Neutrophil (primary cell): ENCODE measurements at regions not wholly inside any gene's neighbourhood (a gene's known extent, or its start where the extent isn't known, plus 50 kb on each side); places are given as distances from the start of the nearest gene placed in this dataset.

Experiments
- H3K27ac ChIP-seq: fragments of 200-600 bp; sonication (generic); 2 replicates; pipeline ENCODE4 v1.5.1; 2016; ENCODE audit warnings: mild to moderate bottlenecking, moderate library complexity
- H3K27me3 ChIP-seq: fragments of 200-600 bp; sonication (generic); 2 replicates; pipeline ENCODE4 v1.6.0; 2016; ENCODE audit warnings: mild to moderate bottlenecking
- H3K36me3 ChIP-seq: fragments of 200-600 bp; sonication (generic); 2 replicates; pipeline ENCODE4 v1.5.1; 2017
- H3K4me1 ChIP-seq, 2 experiments: fragments of 200-600 bp in 1 of 2; sonication (generic) in 1 of 2; 1 replicate in 1 of 2; 2 replicates in 1 of 2; pipeline versions ENCODE4 v1.5.1 to v1.6.1; 2013 to 2016; ENCODE audit warnings: low read depth in 1 of 2, low read length in 1 of 2, mild to moderate bottlenecking in 1 of 2, moderate library complexity in 1 of 2; ENCODE audit not compliant: control insufficient read depth in 1 of 2, insufficient read depth in 1 of 2
- H3K4me3 ChIP-seq, 2 experiments: fragments of 200-600 bp in 1 of 2; sonication (generic) in 1 of 2; 1 replicate in 1 of 2; 2 replicates in 1 of 2; pipeline ENCODE4 v1.5.1; 2013 to 2016; ENCODE audit warnings: low read depth in 1 of 2, low read length in 1 of 2, mild to moderate bottlenecking in 1 of 2, moderate library complexity in 1 of 2
- H3K9me3 ChIP-seq: fragments of 200-600 bp; sonication (generic); 2 replicates; pipeline ENCODE4 v1.5.1; 2016
- CTCF ChIP-seq: fragments of 200-600 bp; sonication (generic); IDR thresholded peaks from 2 replicates; pipeline ENCODE4 v1.5.1; 2016; ENCODE audit warnings: antibody characterized with exemption

GRCh38 chr17:15090533-15090932, 174.6 kb downstream of the PMP22 start:
- no peaks in the 10 kb centered on the region for H3K4me1 ChIP-seq
- TF ChIP-seq CTCF, result no peak
- H3K9me3 ChIP-seq, result no peaks in the 10 kb centered on the region
- H3K27ac ChIP-seq, result no peak overlapping the region
- no peak overlapping the region for H3K4me3 ChIP-seq
- no peaks in the 10 kb centered on the region for H3K36me3 ChIP-seq
- peaks cover 10% of the 10 kb centered on the region for H3K27me3 ChIP-seq

DNA sequence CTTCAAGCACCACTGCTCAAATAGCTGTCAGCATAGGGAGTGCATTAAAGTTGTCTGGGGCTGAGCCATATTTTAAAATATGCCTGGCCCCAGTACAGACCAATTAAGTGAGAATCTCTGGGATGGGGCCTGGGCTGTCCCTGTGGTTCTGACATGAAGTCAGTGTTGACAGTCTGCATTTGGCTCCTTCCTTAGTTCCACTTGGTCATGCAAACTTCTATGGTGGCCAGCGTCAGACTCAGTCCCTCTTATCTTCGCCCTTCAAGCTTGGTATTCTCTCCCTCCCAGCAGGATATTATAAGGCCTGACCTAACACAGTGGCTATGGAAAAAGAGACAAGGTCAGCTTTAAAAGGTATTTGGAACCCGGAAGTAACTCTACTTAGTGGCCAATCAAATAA, 177.2 kb downstream of the PMP22 start:
- no peaks in the 10 kb centered on the region for H3K9me3 ChIP-seq
- H3K4me3 ChIP-seq, result no peak overlapping the region
- no peaks in the 10 kb centered on the region for H3K4me1 ChIP-seq
- no peak overlapping the region for H3K27ac ChIP-seq
- H3K27me3 ChIP-seq, result peaks cover 22% of the 10 kb centered on the region
- no peak for TF ChIP-seq CTCF
- H3K36me3 ChIP-seq, result no peaks in the 10 kb centered on the region

DNA sequence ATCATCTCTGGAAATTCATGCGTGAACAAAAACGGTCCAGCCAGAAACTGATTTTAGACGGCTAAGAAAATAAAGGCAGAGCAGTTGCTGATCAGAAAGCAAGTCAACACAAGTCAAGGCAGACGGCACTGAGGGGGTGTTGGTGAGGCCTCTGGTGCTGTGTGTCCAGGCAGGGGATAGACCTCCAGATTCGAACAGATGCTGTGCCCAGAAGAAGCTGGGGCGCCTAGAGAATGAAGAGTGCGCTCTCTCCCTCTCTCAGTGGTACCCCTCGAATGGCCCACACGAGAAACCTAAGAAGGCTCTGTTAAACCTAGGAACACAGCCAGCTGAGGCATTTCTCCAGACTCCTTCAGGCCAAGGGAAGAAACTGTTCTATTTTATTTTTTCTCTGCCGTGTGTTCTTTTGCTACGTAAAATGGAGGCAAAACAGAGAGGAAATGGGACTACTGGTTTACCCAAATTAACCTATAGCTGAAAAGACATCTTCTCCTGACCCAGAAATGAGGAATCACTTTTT, 178.3 kb downstream of the PMP22 start:
- Histone ChIP-seq H3K4me3 (no peak overlapping the region), H3K4me1 (no peaks in the 10 kb centered on the region)
- TF ChIP-seq CTCF, result no peak

DNA sequence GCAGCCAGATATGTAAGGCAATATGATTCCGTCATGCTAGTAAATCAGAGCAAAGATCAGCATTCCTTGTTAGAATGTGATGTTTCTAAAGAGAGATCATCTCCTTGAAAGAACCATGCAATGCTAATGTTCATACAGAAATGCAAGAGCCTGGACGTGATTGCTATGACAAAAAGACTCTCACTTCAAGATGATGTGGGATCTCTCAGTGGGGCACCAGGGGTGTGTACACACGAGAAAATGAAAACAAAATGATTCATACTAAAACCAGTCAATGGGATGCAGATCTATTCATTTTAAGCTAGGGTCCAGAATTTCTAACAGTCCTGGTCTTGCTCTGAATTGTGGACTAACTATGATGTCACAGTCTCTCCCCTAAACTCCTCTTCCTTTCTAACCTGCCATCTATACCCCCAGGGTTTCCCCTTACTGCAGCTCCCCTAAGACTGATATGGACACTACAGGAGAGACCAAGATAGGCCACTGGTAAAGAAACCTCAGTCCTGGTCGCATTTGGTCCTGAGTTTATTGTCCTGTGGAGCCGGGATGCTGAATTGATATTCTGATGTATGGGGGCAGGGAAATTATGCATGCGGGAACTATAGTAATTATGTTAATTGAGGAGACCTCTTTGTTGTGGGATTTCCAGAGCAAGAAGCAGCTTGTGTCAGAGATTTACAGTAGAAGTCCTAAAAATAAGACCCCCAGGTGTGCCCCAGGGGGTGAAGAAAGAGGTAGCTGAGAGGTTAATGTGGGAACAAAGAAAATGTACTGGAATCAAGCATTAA, 179.0 kb downstream of the PMP22 start:
- no peaks in the 10 kb centered on the region for H3K9me3 ChIP-seq
- no peak overlapping the region for H3K4me3 ChIP-seq
- no peak for TF ChIP-seq CTCF
- H3K27ac ChIP-seq, result no peak overlapping the region
- H3K27me3 ChIP-seq, result peaks cover 22% of the 10 kb centered on the region
- H3K4me1 ChIP-seq, result no peaks in the 10 kb centered on the region
- H3K36me3 ChIP-seq, result no peaks in the 10 kb centered on the region

More for the DNA sequence above, 178.3 kb downstream of the PMP22 start:
- peaks cover 22% of the 10 kb centered on the region for H3K27me3 ChIP-seq
- no peak overlapping the region for H3K27ac ChIP-seq
- H3K36me3 ChIP-seq, result no peaks in the 10 kb centered on the region
- H3K9me3 ChIP-seq, result no peaks in the 10 kb centered on the region

DNA sequence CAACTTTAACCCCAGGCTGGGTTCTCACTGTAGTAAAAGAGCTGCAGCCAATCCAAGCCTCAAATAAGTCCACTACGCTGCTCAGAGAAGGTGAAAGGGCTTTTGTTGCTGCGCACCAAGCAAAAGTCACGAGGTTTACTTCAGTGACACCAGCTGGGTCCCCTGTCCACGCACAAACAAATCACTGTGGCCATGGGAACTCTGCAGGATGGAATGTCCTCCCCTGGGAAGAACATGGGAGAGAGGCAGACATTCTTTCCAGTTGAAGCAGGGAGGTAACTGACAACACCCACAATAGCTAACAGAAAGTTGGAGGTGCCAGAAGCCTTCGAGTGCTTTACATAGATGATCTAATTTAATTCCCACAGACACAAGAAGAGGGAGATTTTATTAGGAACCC, 181.9 kb downstream of the PMP22 start:
- H3K4me3 ChIP-seq, result no peak overlapping the region
- TF ChIP-seq CTCF, result no peak

More for the DNA sequence above, 181.9 kb downstream of the PMP22 start:
- no peaks in the 10 kb centered on the region for H3K4me1 ChIP-seq
- no peaks in the 10 kb centered on the region for H3K9me3 ChIP-seq
- no peaks in the 10 kb centered on the region for H3K36me3 ChIP-seq
- H3K27me3 ChIP-seq, result peaks cover 22% of the 10 kb centered on the region
- H3K27ac ChIP-seq, result no peak overlapping the region
